Inferior parietal cortex (tissue), 1 donor: ENCODE measurements at regions not wholly inside any gene's neighbourhood (a gene's known extent, or its start where the extent isn't known, plus 50 kb on each side); places are given as distances from the start of the nearest gene placed in this dataset.
"Not testable (repeated sequence)": the region's sequence is repeated elsewhere in the genome, so short reads cannot be mapped to it uniquely, and the experiment has no call there.

ENCODE experiments used
- DNase-seq: peaks from one replicate; pipeline ENCODE4 v3.0.0-alpha.2; 2016; ENCODE audit errors: extremely low spot score

GRCh38 chr9:95784318-95784717 is 91.2 kb upstream of the ERCC6L2 start:
- DNase-seq: no peak

- no peak for DNase-seq
These were observed 92.0 kb upstream of the ERCC6L2 start for GRCh38 chr9:95783426-95783975.

- no peak for DNase-seq
These were observed 94.7 kb upstream of the ERCC6L2 start for GRCh38 chr9:95780751-95781150.

- no peak for DNase-seq
These were observed 95.4 kb upstream of the ERCC6L2 start for GRCh38 chr9:95780121-95780520.

GRCh38 chr9:95779597-95779996 is 95.9 kb upstream of the ERCC6L2 start:
- DNase-seq: not testable (repeated sequence)

GRCh38 chr9:95778957-95779356 is 96.5 kb upstream of the ERCC6L2 start:
- DNase-seq: no peak

- no peak for DNase-seq
These were observed 98.4 kb upstream of the ERCC6L2 start for GRCh38 chr9:95777136-95777535.

GRCh38 chr9:95776176-95776575 is 99.3 kb upstream of the ERCC6L2 start:
- DNase-seq: no peak

- DNase-seq: no peak
These were observed 100.3 kb upstream of the ERCC6L2 start for GRCh38 chr9:95775191-95775590.

- DNase-seq: no peak
These were observed 102.5 kb upstream of the ERCC6L2 start for GRCh38 chr9:95773053-95773418.

GRCh38 chr9:95772320-95773052 is 103.0 kb upstream of the ERCC6L2 start:
- no peak for DNase-seq

GRCh38 chr9:95771556-95772246 is 103.8 kb upstream of the ERCC6L2 start:
- DNase-seq: peak; percentile 15

- no peak for DNase-seq
These were observed 104.8 kb upstream of the ERCC6L2 start for GRCh38 chr9:95770653-95771131.

- DNase-seq: no peak
These were observed 105.5 kb upstream of the ERCC6L2 start for GRCh38 chr9:95769909-95770433.

GRCh38 chr9:95769473-95769872 is 106.0 kb upstream of the ERCC6L2 start:
- DNase-seq: no peak

GRCh38 chr9:95766906-95767305 is 108.6 kb upstream of the ERCC6L2 start:
- DNase-seq: no peak

- DNase-seq: no peak
These were observed 110.8 kb upstream of the ERCC6L2 start for GRCh38 chr9:95764533-95765319.

GRCh38 chr9:95763983-95764382 is 111.5 kb upstream of the ERCC6L2 start:
- DNase-seq: no peak

GRCh38 chr9:95763006-95763405 is 112.5 kb upstream of the ERCC6L2 start:
- no peak for DNase-seq

GRCh38 chr9:95762322-95762721 is 113.2 kb upstream of the ERCC6L2 start:
- DNase-seq: no peak

- no peak for DNase-seq
These were observed 114.7 kb upstream of the ERCC6L2 start for GRCh38 chr9:95760791-95761190.

- no peak for DNase-seq
These were observed 118.1 kb upstream of the ERCC6L2 start for GRCh38 chr9:95757439-95757838.
